Activated T-helper 1 cell treated with anti-CD3 and anti-CD28 coated beads, Interleukin-12 subunit alpha, Interleukin-12 subunit beta, Interleukin-2, Interleukin-4 antibody, amounts not matched to agents 30 ng/mL and 10 ng/mL and 1 ng/mL, durations not matched to agents 14 hours and 24 hours and 36 hours (primary cell): ENCODE measurements at regions not wholly inside any gene's neighbourhood (a gene's known extent, or its start where the extent isn't known, plus 50 kb on each side); places are given as distances from the start of the nearest gene placed in this dataset.

Experiments used
- DNase-seq: peaks from one replicate; pipeline ENCODE4 v3.0.0; 2021; ENCODE audit warnings: low spot score
- H3K27ac Mint-ChIP-seq: one replicate; pipeline ENCODE4 v1.8.0; 2021; ENCODE audit warnings: mild to moderate bottlenecking, mixed read lengths
- H3K27me3 Mint-ChIP-seq: one replicate; pipeline ENCODE4 v1.8.0; 2022; ENCODE audit warnings: mild to moderate bottlenecking, moderate library complexity, mixed read lengths; ENCODE audit not compliant: insufficient read depth
- H3K36me3 Mint-ChIP-seq: one replicate; pipeline ENCODE4 v1.8.0; 2021; ENCODE audit warnings: low read depth, mixed read lengths
- H3K4me1 Mint-ChIP-seq: one replicate; pipeline ENCODE4 v1.8.0; 2021; ENCODE audit warnings: low read depth, mixed read lengths
- H3K4me3 Mint-ChIP-seq: one replicate; pipeline ENCODE4 v1.8.0; 2021; ENCODE audit warnings: mild to moderate bottlenecking, moderate library complexity, mixed read lengths
- H3K9me3 Mint-ChIP-seq: one replicate; pipeline ENCODE4 v1.8.0; 2021; ENCODE audit warnings: mixed read lengths
- intact Hi-C: fragments of 100-400 bp; cut with micrococcal nuclease; formaldehyde crosslinking; loops from one replicate; pipeline ENCODE4 v1.15.1; 2024

DNA sequence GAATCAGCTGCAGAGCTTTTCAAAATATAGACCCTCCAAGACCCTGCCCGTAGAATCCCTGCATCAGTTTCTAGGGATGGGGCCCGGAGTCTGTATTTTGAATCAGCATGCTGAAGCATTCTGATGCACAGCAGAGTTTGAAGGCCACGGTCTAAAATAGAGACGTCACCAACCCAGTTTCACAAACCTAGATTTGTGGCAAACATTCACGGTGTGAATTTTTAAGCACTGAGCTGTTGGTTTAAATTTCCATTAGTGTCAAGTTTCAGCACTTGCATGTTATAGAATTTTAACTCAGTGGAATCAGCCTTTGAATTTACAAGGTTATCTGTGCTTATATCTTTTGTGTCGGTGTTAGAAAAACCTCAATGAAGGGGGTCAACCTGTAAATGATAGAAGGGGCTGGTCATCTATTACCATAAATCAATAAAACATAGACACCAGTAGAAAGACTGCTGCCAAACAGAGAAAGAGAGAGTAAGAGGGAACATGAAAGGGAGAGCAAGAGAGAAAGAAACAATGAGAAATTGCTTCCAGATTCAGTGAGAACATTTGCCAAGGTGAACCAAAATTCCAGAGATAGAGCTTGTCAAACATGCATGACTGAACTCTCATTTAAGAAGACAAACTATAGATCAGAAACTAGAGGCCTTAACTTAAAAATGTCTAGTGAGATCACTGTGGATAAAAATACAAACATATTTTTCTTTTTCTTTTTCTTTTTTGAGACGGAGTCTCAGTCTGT lies 414.9 kb downstream of the ZSWIM6 start:
- Mint-ChIP-seq H3K4me3 (no peak overlapping the region), H3K27me3 (no peaks in the 10 kb centered on the region), H3K36me3 (no peaks in the 10 kb centered on the region), H3K27ac (no peak overlapping the region), H3K9me3 (no peaks in the 10 kb centered on the region), H3K4me1 (no peaks in the 10 kb centered on the region)
- DNase-seq, result no peak
- intact Hi-C loops, result no loop called here

DNA sequence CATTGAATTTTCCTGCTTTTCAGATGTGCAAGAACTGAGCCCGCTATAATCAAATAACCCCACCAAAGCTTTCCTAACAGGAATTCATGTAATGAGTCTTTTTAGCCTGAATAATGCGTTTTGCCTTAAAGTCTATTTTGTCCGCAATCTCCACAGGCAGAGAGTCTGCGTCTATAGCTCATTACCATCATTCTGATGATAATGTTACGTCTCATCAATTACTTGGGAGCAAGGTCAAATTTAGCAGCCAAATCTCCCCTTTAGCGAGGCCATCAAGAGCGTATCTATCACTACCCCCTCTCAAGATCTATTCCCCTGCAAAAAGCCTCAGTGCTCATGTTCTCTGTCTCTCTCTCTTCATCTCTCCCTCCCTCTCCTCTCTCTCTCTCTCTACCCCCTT lies 416.1 kb downstream of the ZSWIM6 start:
- Mint-ChIP-seq H3K9me3 (no peaks in the 10 kb centered on the region), H3K4me3 (no peak overlapping the region), H3K27me3 (no peaks in the 10 kb centered on the region), H3K27ac (no peak overlapping the region), H3K4me1 (no peaks in the 10 kb centered on the region), H3K36me3 (no peaks in the 10 kb centered on the region)
- DNase-seq, result no peak
- intact Hi-C loops, result no loop called here

DNA sequence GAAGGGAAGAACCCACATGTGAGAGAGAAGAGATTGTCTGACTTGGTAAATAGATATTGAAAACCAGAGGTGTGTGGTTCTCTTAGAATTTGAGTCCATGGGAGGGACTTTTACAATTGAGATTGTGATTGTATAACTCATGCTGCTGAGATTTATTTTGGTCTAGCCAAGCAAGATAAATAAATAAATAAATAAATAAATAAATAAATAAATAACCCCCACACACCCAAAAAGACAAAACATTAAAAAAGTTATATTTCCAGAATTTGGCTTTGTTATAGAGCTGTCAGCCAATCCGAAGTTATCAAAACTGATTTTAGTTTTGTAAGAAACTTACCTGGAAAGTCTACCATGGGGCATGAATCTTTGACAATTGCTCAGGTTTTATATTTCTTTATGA lies 416.6 kb downstream of the ZSWIM6 start:
- Mint-ChIP-seq H3K27me3 (no peaks in the 10 kb centered on the region), H3K4me3 (no peak overlapping the region), H3K36me3 (no peaks in the 10 kb centered on the region), H3K9me3 (no peaks in the 10 kb centered on the region), H3K27ac (no peak overlapping the region), H3K4me1 (no peaks in the 10 kb centered on the region)
- DNase-seq, result no peak
- intact Hi-C loops, result no loop called here

DNA sequence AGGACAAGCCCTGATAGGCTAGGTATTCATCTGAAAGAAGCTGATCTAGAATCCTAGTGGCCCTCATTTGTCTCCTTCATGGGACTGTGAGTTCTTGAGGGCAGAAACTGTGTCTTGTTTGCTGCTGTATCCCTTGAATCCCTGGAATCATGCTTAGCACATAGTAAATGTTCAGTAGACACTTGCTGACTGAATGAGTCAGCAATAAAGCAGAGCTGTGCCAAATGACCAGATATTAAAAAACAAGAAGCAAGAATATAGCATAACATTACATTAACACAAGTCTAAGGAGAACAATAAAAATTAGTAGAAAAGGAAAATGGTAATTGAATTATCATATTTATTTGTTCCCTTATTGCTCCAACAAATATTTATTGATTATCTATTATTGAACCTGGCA lies 420.5 kb downstream of the ZSWIM6 start:
- Mint-ChIP-seq H3K9me3 (no peaks in the 10 kb centered on the region), H3K4me3 (no peak overlapping the region), H3K36me3 (no peaks in the 10 kb centered on the region), H3K4me1 (no peaks in the 10 kb centered on the region), H3K27ac (no peak overlapping the region), H3K27me3 (no peaks in the 10 kb centered on the region)
- intact Hi-C loops, result no loop called here
- no peak for DNase-seq

DNA sequence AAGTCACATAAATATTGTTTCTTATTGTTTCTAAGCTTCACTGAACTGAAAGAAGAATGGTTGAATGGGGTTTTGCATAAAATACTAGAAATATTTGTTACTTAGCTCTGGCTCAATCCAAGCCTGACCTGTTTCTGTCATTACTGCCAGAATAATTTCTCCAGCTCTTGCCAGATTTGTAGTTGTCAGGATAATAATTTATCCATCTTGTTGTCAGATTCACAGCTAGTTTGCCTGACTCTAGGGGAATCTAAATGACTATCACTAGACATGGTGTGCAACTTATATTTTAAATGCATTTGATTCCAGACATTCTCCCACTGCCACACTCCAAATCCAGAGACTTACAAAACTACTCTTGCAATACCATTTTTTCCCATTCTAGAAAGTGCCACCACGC lies 422.7 kb downstream of the ZSWIM6 start:
- Mint-ChIP-seq H3K4me3 (no peak overlapping the region), H3K36me3 (no peaks in the 10 kb centered on the region), H3K9me3 (no peaks in the 10 kb centered on the region), H3K4me1 (no peaks in the 10 kb centered on the region), H3K27me3 (no peaks in the 10 kb centered on the region), H3K27ac (no peak overlapping the region)
- intact Hi-C loops, result no loop called here
- DNase-seq, result no peak

DNA sequence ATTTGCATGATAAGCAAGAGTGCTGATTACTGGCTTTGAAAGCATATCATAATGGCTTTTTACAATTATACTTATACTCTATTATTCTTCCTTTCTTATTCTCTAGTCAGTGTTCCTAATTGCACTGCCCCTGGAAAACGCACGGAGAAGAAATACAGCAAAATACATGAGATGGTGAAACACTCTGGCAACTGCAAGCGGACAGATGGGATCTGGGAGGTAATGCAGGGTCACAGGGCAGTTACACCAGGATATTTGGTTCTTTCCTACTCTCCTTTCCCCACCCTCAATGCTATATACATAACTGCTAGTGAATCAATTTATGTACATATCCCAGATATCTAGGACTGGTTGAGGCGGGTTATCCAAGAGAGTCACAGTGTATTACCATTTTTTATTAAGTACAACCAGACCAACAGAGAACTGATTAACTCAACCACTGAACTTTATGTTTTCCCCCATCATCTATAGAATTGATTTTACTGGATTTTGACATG lies 423.7 kb downstream of the ZSWIM6 start:
- no peaks in the 10 kb centered on the region for H3K27me3 Mint-ChIP-seq
- no peak overlapping the region for H3K27ac Mint-ChIP-seq
- intact Hi-C loops, result no loop called here
- no peaks in the 10 kb centered on the region for H3K36me3 Mint-ChIP-seq
- H3K4me3 Mint-ChIP-seq, result no peak overlapping the region
- no peak for DNase-seq
- H3K4me1 Mint-ChIP-seq, result no peaks in the 10 kb centered on the region
- H3K9me3 Mint-ChIP-seq, result no peaks in the 10 kb centered on the region

DNA sequence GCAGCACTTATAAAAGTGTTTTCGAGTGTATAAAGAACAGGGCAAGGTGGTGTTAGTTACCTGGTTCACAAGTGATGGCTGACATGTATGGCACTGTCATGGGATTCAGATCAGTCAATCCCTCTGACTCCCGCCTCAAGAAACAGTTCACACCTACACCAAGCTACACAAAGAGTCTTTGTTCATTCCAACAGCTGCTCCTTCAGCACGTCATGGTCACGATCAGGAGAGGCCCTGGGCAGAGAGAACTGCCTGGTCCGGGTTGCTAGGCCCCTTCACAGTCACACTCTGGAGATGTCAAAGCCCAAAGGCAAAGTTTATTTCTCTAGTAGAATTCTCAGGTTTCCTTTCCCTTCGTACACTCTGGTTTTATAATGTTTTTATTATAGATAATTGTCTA lies 426.7 kb downstream of the ZSWIM6 start:
- intact Hi-C loops, result no loop called here
- Mint-ChIP-seq H3K27ac (no peak overlapping the region), H3K9me3 (no peaks in the 10 kb centered on the region), H3K4me1 (no peaks in the 10 kb centered on the region), H3K27me3 (no peaks in the 10 kb centered on the region), H3K4me3 (no peak overlapping the region), H3K36me3 (no peaks in the 10 kb centered on the region)
- no peak for DNase-seq

DNA sequence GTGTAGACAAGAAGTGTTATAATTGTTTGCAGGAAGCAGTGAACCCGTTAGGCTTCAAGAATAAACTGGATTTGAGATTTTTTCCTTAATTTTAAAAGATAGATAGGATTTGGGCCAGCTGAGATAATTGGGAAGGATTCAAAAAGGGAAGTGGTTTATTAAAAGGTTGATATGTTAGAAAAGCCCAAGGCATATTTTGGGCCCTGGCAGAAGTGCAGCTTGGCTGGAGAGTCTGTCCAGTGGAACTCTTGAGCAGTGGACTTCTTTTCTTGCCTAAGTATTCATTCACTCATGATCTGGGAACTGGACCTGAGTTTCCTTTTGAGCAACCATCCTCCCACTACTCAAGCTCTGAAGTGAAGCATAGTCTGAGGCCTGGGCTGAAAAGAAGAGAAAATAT lies 433.4 kb downstream of the ZSWIM6 start:
- no peaks in the 10 kb centered on the region for H3K4me1 Mint-ChIP-seq
- no peak overlapping the region for H3K27ac Mint-ChIP-seq
- no peaks in the 10 kb centered on the region for H3K9me3 Mint-ChIP-seq
- H3K27me3 Mint-ChIP-seq, result no peaks in the 10 kb centered on the region
- no peaks in the 10 kb centered on the region for H3K36me3 Mint-ChIP-seq
- no peak for DNase-seq
- no peak overlapping the region for H3K4me3 Mint-ChIP-seq
- intact Hi-C loops, result no loop called here

DNA sequence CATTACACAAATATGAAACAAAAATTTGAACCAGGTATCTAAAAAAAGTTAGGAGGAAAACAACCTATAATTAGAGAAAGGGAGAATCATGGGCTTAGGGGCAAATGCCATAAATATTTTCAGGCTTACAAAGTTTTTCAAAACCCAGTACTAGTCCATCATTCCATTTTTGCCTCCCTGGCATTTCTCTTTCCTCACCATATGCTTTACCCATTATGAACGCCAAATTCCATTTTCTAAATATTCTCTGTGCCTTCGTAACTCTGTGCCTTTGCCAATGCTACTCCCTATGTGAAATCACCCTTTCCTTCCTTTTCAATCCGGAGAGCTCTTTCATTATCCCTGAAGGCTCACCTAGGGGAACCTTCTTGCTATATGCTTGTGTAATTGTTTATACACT lies 434.1 kb downstream of the ZSWIM6 start:
- Mint-ChIP-seq H3K9me3 (no peaks in the 10 kb centered on the region), H3K4me1 (no peaks in the 10 kb centered on the region), H3K4me3 (no peak overlapping the region), H3K27me3 (no peaks in the 10 kb centered on the region), H3K36me3 (no peaks in the 10 kb centered on the region), H3K27ac (no peak overlapping the region)
- no peak for DNase-seq
- intact Hi-C loops, result no loop called here

DNA sequence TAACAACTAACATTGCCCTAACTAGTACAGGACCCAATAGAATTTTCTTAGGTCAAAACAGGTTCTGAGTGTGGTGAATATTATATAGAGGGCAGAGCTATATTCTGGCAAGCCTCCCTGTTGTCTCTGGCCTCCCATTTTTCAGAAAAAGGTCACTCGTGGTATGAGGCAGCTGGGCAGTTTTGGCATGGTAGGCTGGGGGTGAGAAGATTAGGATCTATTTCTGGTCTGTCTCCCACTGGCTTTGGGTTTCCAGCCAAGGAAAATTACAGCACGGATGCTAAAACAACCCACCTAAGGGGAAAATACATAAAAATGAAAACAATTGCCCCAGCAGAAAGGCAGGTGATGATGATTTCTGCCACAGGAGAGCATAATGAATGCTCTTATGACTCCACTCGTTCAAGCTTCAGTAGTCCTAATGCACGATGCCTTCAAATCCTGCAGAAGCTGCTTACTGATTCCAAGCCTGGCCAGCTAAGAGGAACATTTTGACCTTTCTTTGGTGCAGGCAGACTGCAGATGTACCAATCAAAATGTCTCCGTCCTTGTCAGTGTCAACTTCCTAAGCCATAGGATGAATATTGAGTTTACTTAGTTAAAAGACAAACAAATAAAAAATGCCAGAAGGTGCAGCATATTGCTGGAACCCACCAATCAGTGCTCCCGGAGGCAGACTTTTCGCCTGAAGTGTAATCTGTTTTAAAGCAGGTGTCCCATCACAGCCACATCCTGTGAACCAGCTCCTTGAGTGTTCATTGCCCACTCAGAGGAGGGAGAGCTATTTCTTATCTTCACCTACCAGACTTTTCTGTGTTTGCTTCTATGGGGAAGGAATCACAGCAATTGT lies 435.4 kb downstream of the ZSWIM6 start:
- H3K4me1 Mint-ChIP-seq, result no peaks in the 10 kb centered on the region
- H3K27me3 Mint-ChIP-seq, result no peaks in the 10 kb centered on the region
- H3K9me3 Mint-ChIP-seq, result no peaks in the 10 kb centered on the region
- H3K36me3 Mint-ChIP-seq, result no peaks in the 10 kb centered on the region
- H3K27ac Mint-ChIP-seq, result no peak overlapping the region
- no peak overlapping the region for H3K4me3 Mint-ChIP-seq
- no peak for DNase-seq
- intact Hi-C loops, result no loop called here

DNA sequence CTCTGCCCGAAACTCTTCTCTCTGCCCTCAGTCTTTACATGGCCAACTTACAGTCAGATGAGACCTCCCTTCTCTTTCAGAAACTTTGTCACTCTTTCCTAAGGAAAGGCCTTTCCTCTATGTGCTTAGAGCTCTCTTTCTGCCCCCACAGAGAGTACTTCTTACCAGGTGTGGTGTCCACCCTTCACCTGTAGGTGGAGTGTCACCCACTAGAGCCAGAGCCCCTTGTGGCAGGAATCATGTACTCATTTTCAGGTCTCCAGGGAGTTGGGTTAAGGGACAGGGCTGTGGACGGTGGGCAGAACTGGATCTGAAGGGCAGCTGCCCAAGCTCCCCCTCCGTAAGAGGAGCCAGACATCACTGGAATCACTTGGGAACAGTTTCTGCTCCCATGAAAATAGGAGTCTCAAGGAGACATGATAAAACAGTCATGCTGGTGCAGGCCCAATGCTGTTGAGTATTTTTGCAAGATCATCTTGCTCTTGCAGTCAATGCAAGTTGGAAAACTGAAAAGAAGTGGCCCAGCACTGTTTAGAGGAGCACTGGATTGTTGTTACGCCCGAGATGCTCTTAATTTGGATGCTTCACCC lies 436.7 kb downstream of the ZSWIM6 start:
- Mint-ChIP-seq H3K36me3 (no peaks in the 10 kb centered on the region), H3K9me3 (no peaks in the 10 kb centered on the region), H3K27me3 (no peaks in the 10 kb centered on the region), H3K4me3 (no peak overlapping the region), H3K27ac (no peak overlapping the region), H3K4me1 (no peaks in the 10 kb centered on the region)
- no peak for DNase-seq
- intact Hi-C loops, result no loop called here

DNA sequence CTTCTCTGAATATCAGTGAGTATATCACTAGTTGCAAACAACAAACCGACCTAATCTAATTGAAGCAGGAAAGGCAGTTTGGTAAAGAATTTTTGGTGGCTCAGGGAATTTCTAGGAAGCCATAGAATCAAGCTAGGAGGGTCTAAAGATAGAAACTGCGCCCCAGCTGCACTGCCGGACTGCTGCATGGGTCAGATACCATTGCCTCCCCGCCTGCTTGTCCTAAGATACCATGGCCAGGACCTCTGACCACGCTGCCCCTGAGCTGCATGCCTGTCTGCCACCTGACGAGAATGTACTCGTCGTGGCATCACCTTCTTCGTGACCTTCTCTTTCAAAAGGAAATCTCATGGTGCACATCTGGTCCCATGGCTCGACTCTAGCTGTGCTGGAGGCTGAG lies 439.0 kb downstream of the ZSWIM6 start:
- no peak overlapping the region for H3K27ac Mint-ChIP-seq
- DNase-seq, result no peak
- no peaks in the 10 kb centered on the region for H3K36me3 Mint-ChIP-seq
- no peak overlapping the region for H3K4me3 Mint-ChIP-seq
- H3K4me1 Mint-ChIP-seq, result no peaks in the 10 kb centered on the region
- intact Hi-C loops, result no loop called here
- no peaks in the 10 kb centered on the region for H3K27me3 Mint-ChIP-seq
- no peaks in the 10 kb centered on the region for H3K9me3 Mint-ChIP-seq

DNA sequence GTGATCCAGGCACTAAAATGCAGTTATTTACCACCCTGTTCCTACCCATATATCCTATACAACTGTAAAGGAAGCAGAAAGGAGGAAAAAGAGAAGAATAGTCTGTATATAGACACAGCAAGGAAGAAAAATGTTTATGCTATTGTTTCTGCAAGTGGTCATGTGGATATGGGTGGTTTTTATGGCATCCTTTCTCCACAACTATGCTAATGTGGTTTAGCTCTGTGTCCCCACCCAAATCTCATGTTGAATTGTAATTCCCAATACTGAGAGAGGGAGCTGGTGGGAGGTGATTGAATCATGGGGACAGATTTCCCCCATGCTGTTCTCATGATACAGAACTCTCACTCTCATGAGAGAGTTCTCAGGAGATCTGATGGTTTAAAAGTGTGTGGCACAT lies 439.8 kb downstream of the ZSWIM6 start:
- no peak for DNase-seq
- Mint-ChIP-seq H3K27me3 (no peaks in the 10 kb centered on the region), H3K4me1 (no peaks in the 10 kb centered on the region), H3K4me3 (no peak overlapping the region), H3K36me3 (no peaks in the 10 kb centered on the region), H3K27ac (no peak overlapping the region), H3K9me3 (no peaks in the 10 kb centered on the region)
- intact Hi-C loops, result no loop called here
